Renal cortex interstitium (tissue), 11 donors: ENCODE measurements at regions not wholly inside any gene's neighbourhood (a gene's known extent, or its start where the extent isn't known, plus 50 kb on each side); places are given as distances from the start of the nearest gene placed in this dataset.
A peak's percentile ranks its signal among the peaks of the same experiment; 100 is the strongest.

Experiments used
- DNase-seq, 11 donors: peaks; one replicate each; pipeline ENCODE4 v3.0.0-alpha.2; 2013; ENCODE audit warnings: low read depth in 9 of 11, low spot score in 4 of 11; ENCODE audit errors: extremely low read depth in 1 of 11

DNA sequence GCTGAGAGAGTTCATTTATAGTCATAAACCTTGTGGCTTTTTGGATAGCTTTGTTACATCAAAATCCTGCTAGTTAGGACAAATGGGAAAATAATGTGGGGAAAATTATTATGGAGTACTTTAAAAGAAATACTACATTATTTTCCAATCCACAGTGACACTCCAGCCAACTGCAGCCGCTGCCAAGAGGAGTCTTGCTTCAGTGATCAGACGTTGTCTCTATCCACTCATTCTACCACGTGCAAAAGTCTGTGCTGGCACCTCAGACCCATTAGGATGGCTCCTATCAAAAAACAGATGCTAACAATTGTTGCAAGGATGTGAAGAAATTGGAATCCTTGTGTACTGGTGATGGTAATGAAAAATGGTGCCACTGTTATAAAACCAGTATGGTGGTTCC lies 128.6 kb upstream of the IQSEC1 start:
- DNase-seq, result no peak

DNA sequence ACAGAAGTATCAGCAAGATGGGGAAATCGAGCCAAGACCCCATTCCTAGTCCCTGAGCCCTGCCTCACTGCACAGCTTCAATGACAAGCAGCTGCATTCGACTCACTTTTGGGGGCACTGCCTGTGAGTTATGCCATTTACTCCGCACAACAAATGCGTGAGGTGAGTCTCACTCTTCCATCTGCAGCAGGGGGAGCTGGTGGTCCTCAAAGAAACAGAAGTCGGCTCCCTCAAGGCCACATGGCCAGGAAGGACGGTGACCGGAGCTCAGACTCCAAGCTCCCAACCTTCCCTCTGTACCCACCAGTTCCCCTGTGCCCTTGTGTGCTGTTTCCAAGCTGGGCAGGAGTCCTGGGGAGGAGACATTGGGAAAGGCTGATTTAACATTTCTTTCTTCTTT lies 127.7 kb upstream of the IQSEC1 start:
- peak in 5 of 11 donors; percentile 20 to 39 (median 36) for DNase-seq

DNA sequence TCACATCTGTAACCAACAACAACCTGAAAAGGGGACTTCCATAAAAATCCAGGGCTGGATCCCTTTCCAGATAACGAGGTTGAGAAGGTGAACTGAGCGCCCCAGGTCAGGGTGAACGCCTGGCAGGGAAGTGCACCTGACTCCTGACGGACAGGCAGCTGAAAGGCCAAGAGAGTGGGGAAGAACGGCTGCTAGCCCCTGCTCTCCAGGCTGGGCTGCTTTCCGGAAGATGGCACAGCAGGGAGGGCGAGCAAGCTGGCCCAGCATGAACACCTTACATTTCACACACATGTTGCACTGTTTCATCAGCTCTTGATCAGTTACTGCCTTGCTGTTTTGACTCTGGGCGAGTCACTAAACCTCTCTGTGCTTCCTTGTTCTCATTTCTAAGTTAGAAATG lies 127.2 kb upstream of the IQSEC1 start:
- DNase-seq, result no peak

- no peak for DNase-seq
These were observed 126.7 kb upstream of the IQSEC1 start for GRCh38 chr3:13199899-13200451.

GRCh38 chr3:13199006-13199776 lies 126.0 kb upstream of the IQSEC1 start:
- no peak for DNase-seq

DNA sequence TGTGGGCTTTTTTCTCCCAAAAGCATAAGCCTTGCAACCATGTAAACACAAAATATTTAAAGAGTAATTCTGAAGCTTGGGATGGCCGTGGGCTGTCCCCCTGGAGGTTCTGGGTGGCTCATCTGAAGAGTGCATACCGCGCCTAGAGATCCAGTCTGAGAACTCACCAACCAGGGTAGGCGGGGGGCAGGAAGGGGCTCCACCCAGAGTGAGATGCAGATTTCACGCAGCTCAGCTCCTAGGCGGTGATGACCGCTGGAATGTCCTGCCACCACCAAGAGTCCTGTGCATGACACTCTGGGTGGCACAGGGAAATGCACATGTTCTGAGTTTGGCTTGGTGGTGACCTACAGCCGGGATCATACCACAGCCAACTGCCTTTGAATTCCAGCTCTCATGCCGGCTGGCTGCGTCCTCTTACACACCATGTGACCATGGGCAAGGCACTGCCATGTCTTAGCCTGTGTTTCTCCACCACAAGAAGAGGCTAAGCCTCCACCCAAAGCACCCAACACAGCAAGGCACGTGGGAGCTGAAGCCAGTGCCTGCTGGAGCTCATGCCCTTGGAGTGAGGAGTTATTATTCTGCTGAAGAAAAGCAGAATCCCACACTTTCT lies 125.1 kb upstream of the IQSEC1 start:
- no peak for DNase-seq

- DNase-seq, result no peak
These were observed 124.6 kb upstream of the IQSEC1 start for GRCh38 chr3:13197795-13198194.

DNA sequence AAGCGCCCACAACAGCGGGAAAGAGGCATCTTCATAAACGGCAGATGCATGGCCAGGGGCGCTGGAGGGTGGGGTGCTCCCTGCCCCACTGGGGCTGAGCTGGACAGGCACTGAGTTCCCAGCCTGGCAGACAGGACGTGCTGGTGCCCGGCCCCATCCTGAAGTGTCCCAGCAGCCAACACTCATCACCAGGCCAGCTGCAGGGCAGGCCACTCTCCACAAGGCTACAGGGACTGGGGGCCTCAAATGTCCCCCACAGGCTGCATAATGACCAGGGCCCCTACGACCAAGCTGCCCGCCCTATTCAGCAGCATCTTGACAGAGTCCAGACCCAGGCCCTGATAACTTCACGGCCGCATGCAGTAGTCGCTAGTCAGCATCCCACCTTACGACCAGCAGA lies 124.1 kb upstream of the IQSEC1 start:
- DNase-seq, result no peak

DNA sequence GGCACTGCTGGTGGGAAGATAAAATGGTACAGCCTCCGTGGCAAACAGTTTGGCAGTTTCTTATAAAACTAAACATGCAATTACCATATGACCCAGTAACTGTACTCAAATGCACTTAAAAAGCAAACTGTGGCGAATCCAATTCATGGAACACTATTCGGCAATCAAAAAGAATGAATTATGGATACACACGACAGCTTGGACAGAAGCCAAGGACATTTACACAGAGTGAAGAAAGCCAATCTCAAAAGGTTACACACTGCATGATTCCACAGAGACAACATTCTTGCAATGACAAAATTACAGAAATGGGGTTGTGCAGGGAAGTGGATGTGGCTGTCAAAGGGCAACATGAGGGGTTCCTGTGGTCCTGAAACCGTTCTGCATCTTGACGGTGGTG lies 122.1 kb upstream of the IQSEC1 start:
- DNase-seq, result no peak

- DNase-seq, result no peak
These were observed 121.3 kb upstream of the IQSEC1 start for GRCh38 chr3:13194285-13195209.

GRCh38 chr3:13193320-13194284 lies 120.4 kb upstream of the IQSEC1 start:
- no peak for DNase-seq

DNA sequence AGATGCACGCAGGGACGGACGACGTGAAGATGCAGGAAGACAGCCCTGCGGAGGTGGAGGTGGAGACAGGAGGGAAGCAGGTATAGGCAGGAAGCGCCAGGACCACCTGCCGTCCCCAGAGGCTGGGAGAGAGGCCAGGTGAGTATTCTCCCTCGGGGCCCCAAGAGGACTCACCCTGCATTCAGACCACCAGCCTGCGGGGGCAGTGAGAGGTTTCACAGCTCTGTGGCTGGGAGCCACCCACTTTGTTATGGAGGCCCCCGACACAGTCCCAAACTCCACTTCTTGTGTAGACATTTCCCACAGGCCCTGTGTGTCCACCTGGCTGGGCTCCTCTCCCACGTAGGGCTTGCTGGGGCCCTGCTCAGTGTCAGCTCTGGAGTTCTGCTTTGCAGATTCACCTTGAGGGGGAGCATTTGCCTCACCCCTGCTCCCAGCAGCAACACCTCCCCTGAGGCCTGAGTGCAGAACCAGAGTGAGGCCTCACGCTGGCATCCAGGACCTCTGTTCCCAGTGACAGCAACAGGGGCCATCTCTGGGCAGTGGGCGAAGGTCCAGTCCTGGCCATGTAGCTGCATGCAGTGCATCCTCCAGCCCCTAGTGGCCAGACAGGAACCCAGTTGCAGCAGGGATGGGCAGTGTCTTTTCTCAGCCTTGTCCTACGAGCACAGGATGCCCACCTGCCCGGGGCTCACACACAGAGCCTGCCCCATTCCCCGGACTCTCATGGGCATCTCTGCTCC lies 119.4 kb upstream of the IQSEC1 start:
- no peak for DNase-seq

GRCh38 chr3:13191016-13191415 lies 117.8 kb upstream of the IQSEC1 start:
- no peak for DNase-seq

GRCh38 chr3:13190378-13190765 lies 117.1 kb upstream of the IQSEC1 start:
- peak in 2 of 11 donors; percentile 15 to 23 for DNase-seq

GRCh38 chr3:13189639-13190377 lies 116.6 kb upstream of the IQSEC1 start:
- DNase-seq, result peak in 7 of 11 donors; percentile 17 to 41 (median 31)

DNA sequence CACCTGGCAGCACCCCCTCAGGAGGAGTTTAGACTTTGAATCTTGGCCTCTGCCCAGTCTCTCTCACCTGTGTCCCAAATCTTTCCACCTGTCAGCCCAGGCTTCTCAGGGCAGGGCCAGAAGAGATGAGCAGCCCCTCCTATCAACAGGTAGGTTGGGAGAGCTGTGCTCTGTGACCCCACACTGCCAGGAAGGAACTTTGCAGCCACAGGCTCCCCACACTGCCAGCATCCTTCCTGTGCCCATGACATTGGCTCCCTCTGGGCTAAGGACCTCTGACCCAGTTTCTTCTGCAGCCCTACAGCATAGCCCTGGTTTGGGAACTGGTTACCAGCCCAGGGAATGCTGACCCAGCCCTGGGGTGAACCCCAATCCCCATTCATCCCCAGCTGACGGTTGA lies 115.7 kb upstream of the IQSEC1 start:
- DNase-seq, result no peak

DNA sequence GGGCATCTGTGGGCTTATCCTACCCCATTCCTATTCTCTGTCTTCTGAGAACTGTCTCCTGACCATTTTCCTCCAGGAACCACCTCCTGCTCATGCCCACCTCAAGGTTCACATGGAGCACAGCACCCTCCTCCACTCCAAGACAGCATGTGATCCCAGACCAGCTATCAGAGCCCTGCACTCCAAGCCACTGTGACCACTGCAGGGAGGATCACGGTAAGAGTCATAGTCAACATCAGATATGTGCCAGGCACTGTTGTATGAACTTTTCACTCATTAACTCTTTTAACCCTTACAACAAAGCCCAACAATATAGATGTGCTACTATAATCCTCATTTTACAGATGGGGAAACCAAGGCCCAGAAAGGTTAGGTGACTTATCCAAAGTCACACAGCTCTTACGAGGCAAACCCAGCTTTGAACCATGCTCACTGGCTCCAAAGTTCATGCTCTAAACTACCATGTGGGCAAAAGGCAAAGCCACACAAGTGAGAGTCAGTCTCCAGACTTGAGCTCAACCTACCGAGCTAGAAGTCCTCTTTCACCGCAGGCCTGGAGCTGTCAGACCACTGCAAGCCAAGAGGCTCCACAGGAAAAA lies 115.1 kb upstream of the IQSEC1 start:
- no peak for DNase-seq
